IMR-90 (cell line): ENCODE measurements at regions not wholly inside any gene's neighbourhood (a gene's known extent, or its start where the extent isn't known, plus 50 kb on each side); places are given as distances from the start of the nearest gene placed in this dataset.

ENCODE experiments used
- ATAC-seq: fragments of 200-7000 bp; cut with Tn5 transposase; 2 replicates; pipeline ENCODE4 v1.9.1; 2020; ENCODE audit warnings: low read depth, mild to moderate bottlenecking, moderate library complexity
- BruUV-seq: library from RNA; stranded (reverse); fragments of 400-500 nt; replicated peaks from 2 replicates; lab custom pipeline; 2021; lab: Mats Ljungman, UMichigan
- CTCF ChIA-PET: fragments of 300-600 bp; formaldehyde crosslinking; extraction: SDS; loops from one replicate; lab custom pipeline; 2021; ENCODE audit warnings: antibody characterized with exemption; lab: Yijun Ruan, JAX
- POLR2A ChIA-PET: fragments of 300-600 bp; sonication (Branson Sonifier 250); formaldehyde crosslinking; loops from one replicate; lab custom pipeline; 2022; ENCODE audit warnings: antibody characterized with exemption; ENCODE audit not compliant: unreplicated experiment; lab: Charles Lee
- DNase-seq: peaks from one replicate; pipeline ENCODE4 v3.0.0; 2013
- H2AFZ ChIP-seq: replicated peaks from 2 replicates; pipeline ENCODE3; 2013; ENCODE audit warnings: low read length, mild to moderate bottlenecking; ENCODE audit not compliant: poor library complexity
- H2AK5ac ChIP-seq: 2 replicates; pipeline ENCODE4 v1.6.1; 2013; ENCODE audit warnings: low read depth, low read length, inconsistent platforms
- H2AK9ac ChIP-seq: replicated peaks from 2 replicates; pipeline ENCODE3; 2013; ENCODE audit warnings: mild to moderate bottlenecking, low read depth, low read length, moderate library complexity; ENCODE audit not compliant: poor library complexity
- H2BK120ac ChIP-seq: 2 replicates; pipeline ENCODE4 v1.6.1; 2013; ENCODE audit warnings: low read depth, low read length, inconsistent platforms
- H2BK15ac ChIP-seq: 3 replicates; pipeline ENCODE4 v1.6.1; 2013; ENCODE audit warnings: low read depth, low read length, inconsistent platforms
- H2BK20ac ChIP-seq: 2 replicates; pipeline ENCODE4 v1.6.1; 2013; ENCODE audit warnings: low read depth, mild to moderate bottlenecking, inconsistent platforms, low read length, moderate library complexity
- H2BK5ac ChIP-seq: 2 replicates; pipeline ENCODE4 v1.6.1; 2013; ENCODE audit warnings: mild to moderate bottlenecking, low read depth, low read length, inconsistent platforms; ENCODE audit not compliant: poor library complexity, severe bottlenecking
- H3K14ac ChIP-seq: replicated peaks from 2 replicates; pipeline ENCODE4 v1.6.1; 2013; ENCODE audit warnings: low read depth, low read length, inconsistent platforms
- H3K18ac ChIP-seq: 2 replicates; pipeline ENCODE4 v1.6.1; 2013; ENCODE audit warnings: low read depth, low read length, control low read depth
- H3K23ac ChIP-seq: 2 replicates; pipeline ENCODE4 v1.6.1; 2013; ENCODE audit warnings: low read depth, low read length, inconsistent platforms
- H3K27ac ChIP-seq: 2 replicates; pipeline ENCODE4 v1.5.1; 2013; ENCODE audit warnings: mild to moderate bottlenecking, control low read depth, low read length; ENCODE audit not compliant: insufficient read depth
- H3K27me3 ChIP-seq: 2 replicates; pipeline ENCODE4 v1.6.1; 2013; ENCODE audit warnings: low read length; ENCODE audit not compliant: control insufficient read depth, insufficient read depth
- H3K36me3 ChIP-seq: 2 replicates; pipeline ENCODE4 v1.6.1; 2013; ENCODE audit warnings: low read length, mixed read lengths; ENCODE audit not compliant: control insufficient read depth, insufficient read depth
- H3K4ac ChIP-seq: 2 replicates; pipeline ENCODE4 v1.6.1; 2013; ENCODE audit warnings: low read depth, low read length, inconsistent platforms
- H3K4me1 ChIP-seq: 2 replicates; pipeline ENCODE4 v1.6.1; 2013; ENCODE audit warnings: low read length, mixed read lengths; ENCODE audit not compliant: control insufficient read depth, insufficient read depth
- H3K4me2 ChIP-seq: 2 replicates; pipeline ENCODE4 v1.6.1; 2013; ENCODE audit warnings: low read depth, mild to moderate bottlenecking, control low read depth, low read length, moderate library complexity
- H3K4me3 ChIP-seq: 2 replicates; pipeline ENCODE4 v1.5.1; 2013; ENCODE audit warnings: low read depth, mild to moderate bottlenecking, control low read depth, low read length, moderate library complexity; ENCODE audit not compliant: insufficient read depth
- H3K56ac ChIP-seq: 2 replicates; pipeline ENCODE4 v1.6.1; 2013; ENCODE audit warnings: low read length, inconsistent platforms; ENCODE audit not compliant: insufficient read depth; ENCODE audit errors: extremely low read depth
- H3K79me1 ChIP-seq, 2 experiments: 2 replicates each; pipeline ENCODE4 v1.6.1; 2013; ENCODE audit warnings: low read length in 2 of 2, inconsistent platforms in 1 of 2, low read depth in 1 of 2
- H3K9ac ChIP-seq: 2 replicates; pipeline ENCODE4 v1.6.1; 2013; ENCODE audit warnings: low read depth, low read length, control low read depth
- H3K9me1 ChIP-seq: 2 replicates; pipeline ENCODE4 v1.6.1; 2013; ENCODE audit warnings: low read length, inconsistent platforms; ENCODE audit not compliant: insufficient read depth
- H3K9me3 ChIP-seq: 2 replicates; pipeline ENCODE4 v1.6.1; 2013; ENCODE audit warnings: low read length; ENCODE audit not compliant: control insufficient read depth, insufficient read depth
- H4K20me1 ChIP-seq: 2 replicates; pipeline ENCODE4 v1.6.1; 2013; ENCODE audit warnings: low read length, inconsistent platforms; ENCODE audit not compliant: insufficient read depth
- H4K5ac ChIP-seq: 2 replicates; pipeline ENCODE4 v1.6.1; 2013; ENCODE audit warnings: mild to moderate bottlenecking, low read depth, low read length, control low read depth
- H4K8ac ChIP-seq, 2 experiments: 2 replicates each; pipeline ENCODE4 v1.6.1; 2013; ENCODE audit warnings: low read depth in 2 of 2, low read length in 2 of 2, control low read depth in 1 of 2, inconsistent platforms in 1 of 2
- H4K91ac ChIP-seq: 2 replicates; pipeline ENCODE4 v1.6.1; 2013; ENCODE audit warnings: low read depth, low read length, inconsistent platforms; ENCODE audit not compliant: insufficient read depth
- BHLHE40 ChIP-seq: fragments of 150-350 bp; IDR thresholded peaks from 2 replicates; pipeline ENCODE4 v1.6.1; 2016; ENCODE audit warnings: mild to moderate bottlenecking, low read depth, low read length
- CEBPB ChIP-seq: IDR thresholded peaks from 2 replicates; pipeline ENCODE4 v1.6.1; 2012; ENCODE audit warnings: low read depth, low read length, improper control_type of control experiment
- CHD1 ChIP-seq: IDR thresholded peaks from 2 replicates; pipeline ENCODE4 v1.6.1; 2012; ENCODE audit warnings: low read depth, low read length, improper control_type of control experiment
- MAFK ChIP-seq: IDR thresholded peaks from 2 replicates; pipeline ENCODE4 v1.6.1; 2012; ENCODE audit warnings: low read depth, low read length, improper control_type of control experiment
- MXI1 ChIP-seq: IDR thresholded peaks from 2 replicates; pipeline ENCODE4 v1.6.1; 2012; ENCODE audit warnings: low read depth, mild to moderate bottlenecking, low read length, moderate library complexity, borderline replicate concordance
- RAD21 ChIP-seq: IDR thresholded peaks from 2 replicates; pipeline ENCODE4 v1.6.1; 2012; ENCODE audit warnings: low read length, improper control_type of control experiment
- RCOR1 ChIP-seq: IDR thresholded peaks from 2 replicates; pipeline ENCODE4 v1.6.1; 2012; ENCODE audit warnings: mild to moderate bottlenecking, low read length, improper control_type of control experiment; ENCODE audit not compliant: insufficient replicate concordance
- SMC3 ChIP-seq: fragments of 150-350 bp; IDR thresholded peaks from 2 replicates; pipeline ENCODE4 v1.6.1; 2016; ENCODE audit warnings: low read depth, mild to moderate bottlenecking, antibody characterized with exemption, low read length, moderate library complexity
- WGBS, 2 experiments: methylation state at CpG; one replicate each; pipeline versions ENCODE4 v1.1.5 to v1.1.7; 2013; ENCODE audit warnings: missing lambda C conversion rate in 2 of 2; ENCODE audit not compliant: insufficient read length in 1 of 2; ENCODE audit errors: extremely low coverage in 2 of 2; 5-methylcytosine and 5-hydroxymethylcytosine counted together
- dilution Hi-C: fragments of 300-500 bp; cut with HindIII; formaldehyde crosslinking; loops from one replicate; pipeline ENCODE4 v1.14.3; 2018; ENCODE audit warnings: low sequenced_read_pairs; ENCODE audit not compliant: unreplicated experiment
- in situ Hi-C: fragments of 300-500 bp; cut with MboI; formaldehyde crosslinking; loops from 3 replicates; pipeline ENCODE4 v1.14.3; 2019; ENCODE audit warnings: low sequenced_read_pairs, inconsistent platforms, mixed read lengths
- intact Hi-C: fragments of 100-400 bp; cut with micrococcal nuclease; formaldehyde crosslinking; loops from 2 replicates; pipeline ENCODE4 v1.10.0; 2022
- TF ChIP-seq, protein P1 (sequence below): fragments of 150-350 bp; IDR thresholded peaks from 2 replicates; pipeline ENCODE4 v1.6.1; 2017; ENCODE audit warnings: mild to moderate bottlenecking, antibody characterized with exemption, low read length, low read depth

DNA sequence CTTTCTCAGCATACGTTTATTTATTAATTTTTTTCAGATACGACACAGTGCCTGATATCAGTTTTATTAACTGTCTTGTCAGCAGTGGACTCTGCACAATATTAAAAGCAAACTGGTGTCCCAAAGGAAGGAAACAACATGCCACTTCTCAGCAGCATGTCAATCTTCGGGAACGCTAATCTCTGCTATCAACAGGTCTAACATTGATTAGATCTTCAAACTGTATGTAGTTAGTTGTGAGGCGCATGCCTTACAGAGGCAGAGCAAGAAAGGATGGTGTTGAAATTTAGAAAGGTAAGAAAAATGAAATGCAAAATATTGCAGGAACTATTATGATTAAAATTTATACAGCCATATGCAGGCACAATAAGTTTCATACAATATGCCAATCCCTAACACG, 233.7 kb upstream of the NDST3 start:
- Histone ChIP-seq H2AFZ (no peak overlapping the region), H3K4me2 (no peak overlapping the region), H3K23ac (no peak overlapping the region), H3K4me1 (no peaks in the 10 kb centered on the region), H3K14ac (no peak overlapping the region), H3K18ac (no peak overlapping the region), H4K91ac (no peak overlapping the region), H3K79me1 (no peaks in the 10 kb centered on the region), H4K20me1 (no peaks in the 10 kb centered on the region), H3K9me3 (no peaks in the 10 kb centered on the region), H3K27ac (no peak overlapping the region), H3K27me3 (no peaks in the 10 kb centered on the region), H3K9ac (no peak overlapping the region), H2BK120ac (no peak overlapping the region), H2AK5ac (no peak overlapping the region), H2AK9ac (no peak overlapping the region), H3K36me3 (no peaks in the 10 kb centered on the region), H3K4me3 (no peak overlapping the region), H4K5ac (no peak overlapping the region), H3K4ac (no peak overlapping the region), H4K8ac (no peak overlapping the region), H2BK15ac (no peak overlapping the region), H2BK20ac (no peak overlapping the region), H3K9me1 (no peaks in the 10 kb centered on the region), H2BK5ac (no peak overlapping the region), H3K56ac (no peak overlapping the region)
- WGBS, 2 experiments: no CpG with 5 or more reads among the region's 6 CpGs
- dilution Hi-C loops: no loop called here
- no TSS peak for BruUV-seq
- no peak for DNase-seq
- CTCF ChIA-PET: no interaction called here
- in situ Hi-C loops: no loop called here
- POLR2A ChIA-PET: no interaction called here
- TF ChIP-seq CHD1: no peak
- TF ChIP-seq, protein P1, sequence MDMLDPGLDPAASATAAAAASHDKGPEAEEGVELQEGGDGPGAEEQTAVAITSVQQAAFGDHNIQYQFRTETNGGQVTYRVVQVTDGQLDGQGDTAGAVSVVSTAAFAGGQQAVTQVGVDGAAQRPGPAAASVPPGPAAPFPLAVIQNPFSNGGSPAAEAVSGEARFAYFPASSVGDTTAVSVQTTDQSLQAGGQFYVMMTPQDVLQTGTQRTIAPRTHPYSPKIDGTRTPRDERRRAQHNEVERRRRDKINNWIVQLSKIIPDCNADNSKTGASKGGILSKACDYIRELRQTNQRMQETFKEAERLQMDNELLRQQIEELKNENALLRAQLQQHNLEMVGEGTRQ: no peak
- no peak for TF ChIP-seq RCOR1
- no peak for TF ChIP-seq MXI1
- no peak for TF ChIP-seq CEBPB
- no peak for TF ChIP-seq RAD21
- no peak for TF ChIP-seq MAFK
- no peak for TF ChIP-seq BHLHE40
- TF ChIP-seq SMC3: no peak
- ATAC-seq: no peak
- intact Hi-C loops: no loop called here
